HepG2 (cell line): ENCODE measurements at regions not wholly inside any gene's neighbourhood (a gene's known extent, or its start where the extent isn't known, plus 50 kb on each side); places are given as distances from the start of the nearest gene placed in this dataset.

Experiments
- POLR2A ChIP-seq, 2 experiments: IDR thresholded peaks; 2 replicates each; pipeline ENCODE4 v1.6.1; 2011; ENCODE audit warnings: low read depth in 2 of 2, low read length in 2 of 2, mild to moderate bottlenecking in 1 of 2, moderate library complexity in 1 of 2; ENCODE audit not compliant: insufficient read depth in 1 of 2
- TF ChIP-seq, protein P1 (sequence below): sonication (generic); formaldehyde crosslinking; IDR thresholded peaks from 2 replicates; pipeline ENCODE4 v1.4.0; 2020; ENCODE audit warnings: missing genetic modification reagents, mild to moderate bottlenecking, borderline replicate concordance

DNA sequence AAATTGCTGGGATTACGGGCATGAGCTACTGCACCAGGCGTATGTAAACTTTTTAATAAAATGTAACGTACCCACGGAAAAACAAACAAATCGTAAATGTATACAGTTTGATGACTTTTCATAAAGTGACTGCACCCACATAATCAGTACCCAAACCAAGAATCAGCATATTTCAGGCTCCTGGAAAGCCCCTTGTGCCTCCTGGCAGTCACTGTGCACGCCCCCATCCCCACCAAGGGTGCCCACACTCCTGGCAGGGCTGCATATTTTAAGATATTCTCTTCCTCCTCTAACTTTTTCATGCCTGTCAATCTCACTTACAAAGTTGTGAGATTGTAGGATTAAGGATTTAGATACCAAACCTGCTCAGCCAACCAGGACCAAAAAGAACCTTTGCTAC is 305.5 kb downstream of the SHQ1 start:
- TF ChIP-seq, protein P1, sequence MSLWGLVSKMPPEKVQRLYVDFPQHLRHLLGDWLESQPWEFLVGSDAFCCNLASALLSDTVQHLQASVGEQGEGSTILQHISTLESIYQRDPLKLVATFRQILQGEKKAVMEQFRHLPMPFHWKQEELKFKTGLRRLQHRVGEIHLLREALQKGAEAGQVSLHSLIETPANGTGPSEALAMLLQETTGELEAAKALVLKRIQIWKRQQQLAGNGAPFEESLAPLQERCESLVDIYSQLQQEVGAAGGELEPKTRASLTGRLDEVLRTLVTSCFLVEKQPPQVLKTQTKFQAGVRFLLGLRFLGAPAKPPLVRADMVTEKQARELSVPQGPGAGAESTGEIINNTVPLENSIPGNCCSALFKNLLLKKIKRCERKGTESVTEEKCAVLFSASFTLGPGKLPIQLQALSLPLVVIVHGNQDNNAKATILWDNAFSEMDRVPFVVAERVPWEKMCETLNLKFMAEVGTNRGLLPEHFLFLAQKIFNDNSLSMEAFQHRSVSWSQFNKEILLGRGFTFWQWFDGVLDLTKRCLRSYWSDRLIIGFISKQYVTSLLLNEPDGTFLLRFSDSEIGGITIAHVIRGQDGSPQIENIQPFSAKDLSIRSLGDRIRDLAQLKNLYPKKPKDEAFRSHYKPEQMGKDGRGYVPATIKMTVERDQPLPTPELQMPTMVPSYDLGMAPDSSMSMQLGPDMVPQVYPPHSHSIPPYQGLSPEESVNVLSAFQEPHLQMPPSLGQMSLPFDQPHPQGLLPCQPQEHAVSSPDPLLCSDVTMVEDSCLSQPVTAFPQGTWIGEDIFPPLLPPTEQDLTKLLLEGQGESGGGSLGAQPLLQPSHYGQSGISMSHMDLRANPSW (CRISPR knock-in tag): no peak
- TF ChIP-seq POLR2A (IDR thresholded peaks at IDR 0.05; ENCODE audit: insufficient read depth in 1 of 2, low read depth in 2 of 2, low read length in 2 of 2): no peak
